Spinal cord (tissue), 9 donors: ENCODE measurements at regions not wholly inside any gene's neighbourhood (a gene's known extent, or its start where the extent isn't known, plus 50 kb on each side); places are given as distances from the start of the nearest gene placed in this dataset.
A peak's percentile ranks its signal among the peaks of the same experiment; 100 is the strongest.

ENCODE experiments used
- DNase-seq, 6 donors: peaks; one replicate each; pipeline versions ENCODE4 v3.0.0 to v3.0.0-alpha.2; 2013 to 2015; ENCODE audit warnings: low spot score in 6 of 6, low read depth in 4 of 6
- H3K27ac ChIP-seq: one replicate; pipeline ENCODE4 v1.5.1; 2013; ENCODE audit warnings: low read depth, low read length, control low read depth
- H3K27me3 ChIP-seq: one replicate; pipeline ENCODE4 v1.6.1; 2013; ENCODE audit warnings: low read length; ENCODE audit not compliant: control insufficient read depth, insufficient read depth
- H3K36me3 ChIP-seq: one replicate; pipeline ENCODE4 v1.6.1; 2013; ENCODE audit warnings: low read length; ENCODE audit not compliant: control insufficient read depth, insufficient read depth
- H3K4me1 ChIP-seq: one replicate; pipeline ENCODE4 v1.6.1; 2013; ENCODE audit warnings: low read length; ENCODE audit not compliant: control insufficient read depth, insufficient read depth
- H3K4me3 ChIP-seq: one replicate; pipeline ENCODE4 v1.5.1; 2013; ENCODE audit warnings: low read depth, low read length, control low read depth
- H3K9me3 ChIP-seq: one replicate; pipeline ENCODE4 v1.6.1; 2013; ENCODE audit warnings: low read length; ENCODE audit not compliant: control insufficient read depth, insufficient read depth
- WGBS: methylation state at CpG from one replicate; pipeline ENCODE4 v1.1.5; 2013; ENCODE audit warnings: missing lambda C conversion rate; ENCODE audit not compliant: insufficient coverage; 5-methylcytosine and 5-hydroxymethylcytosine counted together
- donor health status: healthy.

DNA sequence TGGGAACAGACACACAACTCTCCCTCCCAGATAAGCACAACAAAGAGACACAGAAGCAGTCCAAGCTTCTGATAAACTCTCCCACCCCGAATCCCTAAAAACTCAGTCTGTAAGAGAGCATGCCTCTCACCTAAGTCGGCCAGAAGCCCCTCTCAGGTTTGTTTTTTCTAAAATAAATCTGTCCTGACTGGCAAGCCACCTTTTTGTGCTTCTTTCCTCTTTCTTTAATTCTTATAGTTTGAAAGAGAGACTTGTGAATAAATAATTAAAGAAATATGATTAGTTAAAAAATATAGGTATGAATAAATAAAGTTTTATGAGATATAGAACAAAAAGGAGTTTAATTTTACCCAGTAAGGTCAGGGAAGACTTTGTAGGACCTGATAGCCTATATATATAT lies 329.0 kb upstream of the SLCO3A1 start:
- Histone ChIP-seq H3K4me1 (no peaks in the 10 kb centered on the region), H3K27ac (no peak overlapping the region), H3K36me3 (no peaks in the 10 kb centered on the region), H3K4me3 (no peak overlapping the region), H3K27me3 (no peaks in the 10 kb centered on the region), H3K9me3 (no peaks in the 10 kb centered on the region)
- WGBS = 50% methylated on average over 1 of the region's 2 CpGs
- no peak for DNase-seq

DNA sequence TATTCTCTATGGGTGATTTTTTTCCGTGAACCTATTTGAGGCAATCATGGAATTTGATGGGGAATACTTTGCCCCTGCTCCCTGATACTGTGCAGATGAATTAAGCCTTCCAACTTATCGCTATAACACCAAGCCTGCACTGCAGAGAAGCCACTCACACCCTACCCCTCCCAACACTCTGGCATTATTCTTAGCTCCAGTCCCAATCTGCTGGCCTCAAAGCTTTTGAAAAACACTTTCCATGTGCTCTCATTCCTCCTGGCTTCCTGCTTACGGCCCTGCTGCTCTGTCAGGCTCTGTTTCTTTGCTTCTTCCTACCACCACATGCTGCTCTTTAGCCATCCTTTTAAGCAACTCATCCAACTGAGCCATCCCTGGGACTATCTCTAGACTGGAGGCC lies 327.8 kb upstream of the SLCO3A1 start:
- H3K4me3 ChIP-seq = no peak overlapping the region
- H3K36me3 ChIP-seq = no peaks in the 10 kb centered on the region
- H3K27ac ChIP-seq = no peak overlapping the region
- DNase-seq = peak in 1 of 6 donors; percentile 79
- no peaks in the 10 kb centered on the region for H3K27me3 ChIP-seq
- 87% methylated on average over 2 of the region's 3 CpGs for WGBS
- no peaks in the 10 kb centered on the region for H3K4me1 ChIP-seq
- no peaks in the 10 kb centered on the region for H3K9me3 ChIP-seq

DNA sequence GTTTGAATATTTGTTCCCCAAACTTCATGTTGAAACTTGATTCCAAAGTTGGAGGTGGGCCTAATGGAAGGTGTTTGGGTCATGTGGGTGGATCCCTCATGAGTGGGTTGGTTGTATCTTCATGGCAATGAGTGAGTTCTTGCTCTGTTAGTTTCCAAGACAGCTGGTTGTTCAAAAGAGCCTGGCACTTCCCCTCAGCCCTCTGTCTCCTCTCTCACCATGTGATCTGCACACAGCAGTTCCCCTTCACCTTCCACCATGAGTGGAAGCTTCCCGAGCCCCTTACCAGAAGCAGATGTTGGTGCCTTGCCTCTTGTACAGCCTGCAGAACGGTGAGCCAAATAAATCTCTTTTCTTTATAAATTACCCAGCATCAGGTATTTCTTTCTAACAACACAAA lies 327.1 kb upstream of the SLCO3A1 start:
- no peak for DNase-seq

DNA sequence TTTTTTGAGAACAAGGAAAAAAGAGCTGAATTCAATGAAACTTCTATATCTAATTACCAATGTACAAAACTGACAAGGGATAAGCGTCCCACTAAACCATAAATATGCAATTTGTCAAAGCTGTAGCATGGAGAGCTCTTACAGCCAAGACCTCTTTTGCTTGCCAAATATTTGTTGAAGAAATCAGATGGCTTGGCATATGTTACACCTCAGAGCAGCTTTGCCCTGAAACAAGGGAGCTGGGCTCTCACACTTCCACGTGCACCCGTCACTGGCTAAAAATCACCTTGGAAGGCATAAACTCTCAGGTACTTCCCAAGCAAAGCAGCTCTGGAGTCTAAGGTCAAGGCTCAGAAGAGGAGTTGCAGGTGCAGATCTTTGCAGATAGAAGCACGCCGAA lies 324.7 kb upstream of the SLCO3A1 start:
- H3K36me3 ChIP-seq = no peaks in the 10 kb centered on the region
- no peak overlapping the region for H3K27ac ChIP-seq
- no peak overlapping the region for H3K4me3 ChIP-seq
- peak in 1 of 6 donors; percentile 90 for DNase-seq
- no peaks in the 10 kb centered on the region for H3K9me3 ChIP-seq
- no peaks in the 10 kb centered on the region for H3K27me3 ChIP-seq
- WGBS = 97% methylated on average over 4 of the region's 5 CpGs
- no peaks in the 10 kb centered on the region for H3K4me1 ChIP-seq

More for the DNA sequence above, 327.1 kb upstream of the SLCO3A1 start:
- 91% methylated on average over 1 of the region's 2 CpGs for whole genome bisulfite sequencing
- Histone ChIP-seq H3K9me3 (no peaks in the 10 kb centered on the region), H3K4me3 (no peak overlapping the region), H3K27me3 (no peaks in the 10 kb centered on the region), H3K4me1 (no peaks in the 10 kb centered on the region), H3K27ac (no peak overlapping the region), H3K36me3 (no peaks in the 10 kb centered on the region)

- Histone ChIP-seq H3K9me3 (no peaks in the 10 kb centered on the region), H3K36me3 (no peaks in the 10 kb centered on the region), H3K27ac (no peak overlapping the region), H3K4me1 (no peaks in the 10 kb centered on the region), H3K4me3 (no peak overlapping the region), H3K27me3 (no peaks in the 10 kb centered on the region)
- peak in 1 of 6 donors; percentile 27 for DNase-seq
- 72% methylated on average over 4 of the region's 5 CpGs for WGBS
These were observed 324.0 kb upstream of the SLCO3A1 start for GRCh38 chr15:91529534-91529933.

DNA sequence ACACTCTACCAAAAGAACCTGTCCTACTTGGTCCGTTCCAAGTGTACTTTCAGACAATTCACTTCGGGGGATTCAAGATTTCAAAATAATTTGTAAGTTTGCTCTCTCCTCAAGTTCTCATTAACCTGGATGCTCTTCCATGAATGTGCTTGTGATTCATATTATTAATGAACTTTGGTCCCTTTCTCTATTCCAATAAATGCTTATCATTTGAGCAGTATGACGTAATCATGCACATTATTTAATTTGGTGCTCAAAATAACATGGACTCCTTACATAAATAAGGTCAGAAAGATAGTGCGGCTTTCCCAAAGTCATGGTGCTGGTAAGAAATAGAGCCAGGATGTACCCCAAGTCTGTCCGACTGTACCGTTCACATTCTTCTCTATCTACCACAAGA lies 323.2 kb upstream of the SLCO3A1 start:
- Histone ChIP-seq H3K4me3 (no peak overlapping the region), H3K36me3 (no peaks in the 10 kb centered on the region), H3K27me3 (no peaks in the 10 kb centered on the region), H3K4me1 (no peaks in the 10 kb centered on the region), H3K27ac (no peak overlapping the region), H3K9me3 (no peaks in the 10 kb centered on the region)
- 100% methylated on average over 2 of the region's 6 CpGs for WGBS
- no peak for DNase-seq

DNA sequence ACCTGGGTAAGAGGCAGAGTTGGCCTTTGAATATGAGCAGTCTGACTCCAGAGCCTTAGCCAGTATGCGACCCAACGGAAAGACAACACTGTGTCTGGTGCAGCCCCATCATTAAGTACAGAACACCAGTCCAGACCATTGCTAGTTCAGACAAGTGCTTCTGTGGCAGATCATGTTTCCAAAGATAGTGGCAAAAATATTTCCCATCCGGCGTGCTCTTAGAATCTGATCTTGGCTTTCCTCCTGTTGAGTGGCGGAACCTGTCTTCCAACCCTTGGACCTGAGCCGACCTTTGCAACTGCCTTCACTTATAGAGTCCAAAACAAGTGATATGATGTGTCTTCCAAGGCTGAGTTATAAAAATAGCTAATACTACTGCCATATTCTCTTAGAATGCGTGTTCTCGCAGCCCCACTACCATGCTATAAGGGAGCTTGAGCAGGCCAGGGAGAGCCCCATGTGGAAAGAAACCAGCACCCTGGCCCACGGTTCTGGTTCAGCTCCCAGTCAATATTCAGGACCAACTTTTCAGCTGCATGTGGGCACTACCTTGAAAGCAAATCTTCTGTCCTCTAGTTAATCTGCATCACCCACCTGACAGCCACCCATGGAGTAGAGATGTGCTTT lies 322.4 kb upstream of the SLCO3A1 start:
- Histone ChIP-seq H3K4me1 (no peaks in the 10 kb centered on the region), H3K36me3 (no peaks in the 10 kb centered on the region), H3K4me3 (no peak overlapping the region), H3K27me3 (no peaks in the 10 kb centered on the region), H3K9me3 (no peaks in the 10 kb centered on the region), H3K27ac (no peak overlapping the region)
- DNase-seq = no peak
- 94% methylated on average over 7 of the region's 9 CpGs for WGBS

GRCh38 chr15:91534235-91534634 lies 319.3 kb upstream of the SLCO3A1 start:
- Histone ChIP-seq H3K27me3 (no peaks in the 10 kb centered on the region), H3K36me3 (no peaks in the 10 kb centered on the region), H3K4me1 (no peaks in the 10 kb centered on the region), H3K4me3 (no peak overlapping the region), H3K27ac (no peak overlapping the region), H3K9me3 (no peaks in the 10 kb centered on the region)
- no peak for DNase-seq
- 79% methylated on average over 2 of the region's 2 CpGs for WGBS

DNA sequence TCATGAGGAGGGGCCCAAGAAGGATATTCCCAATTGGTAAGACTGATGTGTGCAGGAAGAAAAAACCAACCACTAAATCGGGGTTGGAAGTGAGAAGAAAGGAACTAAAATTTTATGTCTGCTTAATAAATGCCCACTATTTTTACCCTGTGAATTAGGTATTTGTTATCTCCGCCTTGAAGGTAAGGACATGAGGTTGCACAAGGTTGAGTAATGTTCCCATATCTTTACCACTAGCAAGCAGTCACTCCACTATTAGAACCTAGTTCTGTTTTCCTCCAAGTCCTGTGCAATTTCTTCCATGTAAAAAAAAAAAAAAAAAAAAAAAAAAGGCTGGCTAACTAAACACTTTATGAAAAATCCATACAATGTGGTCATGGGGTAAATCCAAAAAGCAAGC lies 318.5 kb upstream of the SLCO3A1 start:
- Histone ChIP-seq H3K36me3 (no peaks in the 10 kb centered on the region), H3K4me3 (no peak overlapping the region), H3K4me1 (no peaks in the 10 kb centered on the region), H3K27ac (no peak overlapping the region), H3K9me3 (no peaks in the 10 kb centered on the region), H3K27me3 (no peaks in the 10 kb centered on the region)
- no peak for DNase-seq
- no CpG with 5 or more reads among the region's 2 CpGs for WGBS

GRCh38 chr15:91535856-91536500 lies 317.5 kb upstream of the SLCO3A1 start:
- H3K4me3 ChIP-seq = no peak overlapping the region
- H3K9me3 ChIP-seq = no peaks in the 10 kb centered on the region
- no peak overlapping the region for H3K27ac ChIP-seq
- H3K4me1 ChIP-seq = no peaks in the 10 kb centered on the region
- DNase-seq = no peak
- no peaks in the 10 kb centered on the region for H3K27me3 ChIP-seq
- 89% methylated on average over 3 of the region's 4 CpGs for WGBS
- no peaks in the 10 kb centered on the region for H3K36me3 ChIP-seq
